ENCODE measurements at regions not wholly inside any gene's neighbourhood (a gene's known extent, or its start where the extent isn't known, plus 50 kb on each side); places are given as distances from the start of the nearest gene placed in this dataset.
"Not testable (repeated sequence)": the region's sequence is repeated elsewhere in the genome, so short reads cannot be mapped to it uniquely, and the experiment has no call there.

GRCh38 chr13:111437856-111438547 is 117.6 kb downstream of the TEX29 start:
- no peak overlapping the region for H3K4me3 ChIP-seq (ENCODE audit: low read length)
- DNase-seq (ENCODE audit: low read depth, low spot score), result no peak

DNA sequence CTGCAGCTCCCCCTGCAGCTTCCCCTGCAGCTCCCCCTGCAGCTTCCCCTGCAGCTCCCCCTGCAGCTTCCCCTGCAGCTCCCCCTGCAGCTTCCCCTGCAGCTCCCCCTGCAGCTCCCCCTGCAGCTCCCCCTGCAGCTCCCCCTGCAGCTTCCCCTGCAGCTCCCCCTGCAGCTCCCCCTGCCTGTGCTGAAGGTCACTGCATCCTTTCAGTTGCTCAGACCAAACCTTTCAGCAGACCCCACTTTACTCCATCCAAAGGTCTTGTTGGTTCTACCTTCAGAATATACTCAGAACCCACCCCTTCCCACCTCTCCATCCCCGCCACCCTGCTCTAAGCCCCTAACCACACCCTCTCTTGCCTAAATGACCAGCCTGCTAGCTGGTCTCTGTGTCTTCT is 120.0 kb downstream of the TEX29 start:
- not testable (repeated sequence) for H3K4me3 ChIP-seq (ENCODE audit: low read length); DNase-seq (ENCODE audit: low read depth, low spot score)

DNA sequence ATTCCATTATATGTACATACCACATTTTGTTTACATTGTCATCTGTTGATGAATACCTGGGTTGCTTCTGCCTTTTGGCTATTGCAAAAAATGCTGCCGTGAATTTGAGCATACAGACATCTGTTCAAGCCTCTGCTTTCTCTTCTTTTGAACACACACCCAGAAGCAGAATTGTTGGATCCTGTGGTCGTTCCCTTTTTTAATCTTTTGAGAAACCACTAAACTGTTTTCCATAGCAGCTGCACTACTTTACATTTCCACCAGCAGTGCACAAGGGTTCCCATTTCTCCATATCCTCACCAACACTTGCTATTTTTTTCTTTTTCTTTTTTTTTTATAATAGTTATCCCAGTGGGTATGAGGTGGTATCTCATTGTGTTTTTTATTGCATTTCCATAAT is 123.5 kb downstream of the TEX29 start:
- peak; percentile 86 for DNase-seq (ENCODE audit: low read depth, low spot score)
- H3K4me3 ChIP-seq (ENCODE audit: low read length), result no peak overlapping the region

GRCh38 chr13:111448504-111448903 is 128.1 kb downstream of the TEX29 start:
- H3K4me3 ChIP-seq (ENCODE audit: low read length), result no peak overlapping the region

DNA sequence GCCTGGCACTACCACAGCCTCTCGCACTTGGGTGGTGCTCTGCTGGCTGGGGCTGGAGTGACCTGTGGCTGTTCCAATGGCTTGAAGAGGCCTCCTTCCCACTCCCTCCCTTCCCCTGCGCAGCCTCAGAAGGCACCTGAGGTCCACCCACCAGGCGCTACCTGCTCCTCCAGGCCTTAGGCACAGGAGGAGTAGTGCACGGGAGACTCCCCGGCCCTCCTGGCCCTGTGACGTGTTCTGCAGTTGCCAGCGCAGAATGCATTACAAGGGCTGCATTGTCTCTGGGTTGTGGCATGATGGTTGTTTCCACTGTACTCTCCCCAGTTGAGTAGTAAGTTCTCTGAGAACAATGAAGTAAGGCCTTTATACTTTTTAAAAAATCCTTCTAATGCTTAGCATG is 128.6 kb downstream of the TEX29 start:
- no peak for DNase-seq (ENCODE audit: low read depth, low spot score)
- H3K4me3 ChIP-seq (ENCODE audit: low read length), result no peak overlapping the region

More at GRCh38 chr13:111448504-111448903, 128.1 kb downstream of the TEX29 start:
- no peak for DNase-seq (ENCODE audit: low read depth, low spot score)

DNA sequence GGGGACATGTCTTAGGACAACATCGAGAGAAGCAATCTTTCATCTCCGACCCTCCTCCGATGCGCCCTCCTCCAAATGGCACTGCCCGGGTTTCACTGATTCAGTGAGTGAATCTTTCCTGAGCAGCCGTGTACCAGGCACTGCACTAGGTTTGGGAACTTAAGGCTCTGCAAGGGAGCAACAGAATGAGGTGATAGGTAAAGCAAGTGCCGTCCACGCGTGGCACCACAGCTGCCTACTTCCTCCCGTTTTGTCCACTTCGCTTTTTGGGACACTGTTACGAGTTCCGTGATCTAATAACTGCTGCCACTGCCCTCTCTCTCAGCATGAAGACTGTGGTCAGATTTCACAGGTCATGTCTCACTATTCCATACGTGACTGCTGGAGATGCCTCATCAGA is 131.0 kb downstream of the TEX29 start:
- no peak overlapping the region for H3K4me3 ChIP-seq (ENCODE audit: low read length)
- DNase-seq (ENCODE audit: low read depth, low spot score), result no peak

DNA sequence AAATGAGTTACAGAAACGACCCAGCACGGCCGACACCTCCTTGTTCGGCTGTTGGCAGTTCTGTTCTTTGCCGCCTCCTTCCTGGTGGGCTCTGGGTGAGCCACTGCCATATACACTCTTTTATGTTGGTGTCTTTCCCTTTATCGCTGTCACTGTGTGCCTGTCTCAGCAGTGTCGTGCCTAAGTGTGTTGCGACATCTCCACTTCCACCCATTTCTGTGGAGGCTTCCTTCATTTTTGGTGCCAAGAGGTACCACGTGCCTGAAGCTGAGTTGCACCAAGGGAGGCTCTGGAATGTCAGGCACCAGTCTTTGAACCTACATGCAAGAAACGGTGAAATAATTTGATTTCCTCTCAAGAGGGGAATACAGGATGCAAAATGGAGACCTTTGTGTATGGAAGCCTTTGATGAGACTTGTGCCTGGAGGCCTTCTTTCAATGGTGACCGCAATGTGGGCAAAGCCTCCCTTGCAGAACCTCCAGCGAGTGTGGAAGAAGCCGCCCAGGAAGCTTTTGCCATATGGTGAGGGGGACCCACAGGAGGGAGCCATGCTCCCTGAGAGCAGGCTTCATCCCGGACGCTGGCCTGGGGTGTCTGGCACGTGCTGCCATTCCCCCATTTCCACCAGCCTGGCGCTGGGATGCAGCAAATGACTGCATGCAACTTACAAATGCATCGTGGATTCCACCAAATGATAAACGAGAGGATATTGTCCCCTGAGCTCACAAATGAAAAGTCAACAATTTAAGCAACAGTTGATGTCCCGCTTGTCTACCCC is 136.2 kb downstream of the TEX29 start:
- no peak overlapping the region for H3K4me3 ChIP-seq (ENCODE audit: low read length)
- DNase-seq (ENCODE audit: low read depth, low spot score), result no peak

DNA sequence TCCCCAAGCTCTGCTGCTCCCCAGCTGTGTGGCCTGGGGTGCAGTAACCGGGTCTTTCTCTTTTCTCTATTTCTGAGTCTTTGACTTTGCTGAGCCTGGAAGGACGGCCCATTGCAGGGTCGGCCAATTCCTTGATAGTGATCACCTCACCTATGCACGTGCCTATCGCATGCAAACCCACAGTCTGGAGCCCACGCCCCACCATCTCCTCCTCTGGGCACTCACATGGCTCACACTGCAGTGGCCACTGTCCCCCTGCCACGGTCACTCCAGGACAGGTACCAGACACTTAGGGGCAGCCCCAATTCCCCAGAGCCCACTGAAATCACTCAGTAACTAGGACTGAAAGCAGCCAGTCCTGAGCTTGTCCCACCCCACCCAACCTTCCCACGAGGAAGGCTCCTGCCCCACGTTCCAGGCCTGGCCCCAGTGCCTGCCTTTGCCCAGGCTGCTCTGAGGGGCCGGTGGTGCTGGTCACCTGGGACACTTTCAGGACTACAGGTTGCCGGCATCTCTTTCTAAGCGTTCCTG is 137.6 kb downstream of the TEX29 start:
- no peak for DNase-seq (ENCODE audit: low read depth, low spot score)
- H3K4me3 ChIP-seq (ENCODE audit: low read length), result no peak overlapping the region

- H3K4me3 ChIP-seq (ENCODE audit: low read length), result no peak overlapping the region
- DNase-seq (ENCODE audit: low read depth, low spot score), result peak; percentile 45
Measured at GRCh38 chr13:111458739-111459138, 138.3 kb downstream of the TEX29 start.

DNA sequence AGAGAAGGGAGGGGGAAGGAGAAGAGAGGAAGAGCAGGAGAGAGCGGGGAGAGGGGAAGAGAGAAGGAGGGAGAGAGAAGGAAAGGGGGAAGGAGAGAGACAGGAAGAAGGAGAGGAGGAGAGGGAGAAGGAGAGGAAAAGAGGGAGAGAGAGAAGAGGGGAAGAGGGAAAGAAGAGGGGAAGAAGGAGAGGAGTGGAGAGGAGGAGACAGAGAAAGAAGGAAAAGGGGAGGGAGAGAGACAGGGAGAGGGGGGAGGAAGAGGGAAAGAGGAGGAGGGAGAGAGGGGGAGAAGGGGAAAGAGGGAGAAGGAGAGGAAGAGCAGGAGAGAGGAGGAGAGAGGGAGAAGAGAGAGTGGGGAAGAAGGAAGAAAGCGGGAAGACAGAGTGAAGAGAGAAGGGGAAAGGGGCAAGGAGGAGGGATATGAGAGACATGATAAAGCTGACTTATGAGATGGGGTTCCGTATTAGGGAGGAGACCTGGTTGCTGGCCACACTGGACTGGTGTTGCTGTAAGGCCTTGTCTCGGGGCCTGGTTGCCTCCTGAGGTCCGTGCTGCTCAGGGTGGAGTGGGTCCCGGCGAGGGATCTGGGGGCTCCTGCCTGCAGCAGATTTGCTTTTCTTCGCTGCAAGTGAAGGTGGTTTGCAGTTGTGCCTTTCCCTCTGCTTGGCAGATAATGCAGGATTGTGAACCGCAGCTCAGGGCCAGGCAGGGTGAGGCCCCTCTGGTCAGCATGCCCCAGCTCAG is 139.5 kb downstream of the TEX29 start:
- H3K4me3 ChIP-seq (ENCODE audit: low read length), result no peak overlapping the region
- no peak for DNase-seq (ENCODE audit: low read depth, low spot score)

DNA sequence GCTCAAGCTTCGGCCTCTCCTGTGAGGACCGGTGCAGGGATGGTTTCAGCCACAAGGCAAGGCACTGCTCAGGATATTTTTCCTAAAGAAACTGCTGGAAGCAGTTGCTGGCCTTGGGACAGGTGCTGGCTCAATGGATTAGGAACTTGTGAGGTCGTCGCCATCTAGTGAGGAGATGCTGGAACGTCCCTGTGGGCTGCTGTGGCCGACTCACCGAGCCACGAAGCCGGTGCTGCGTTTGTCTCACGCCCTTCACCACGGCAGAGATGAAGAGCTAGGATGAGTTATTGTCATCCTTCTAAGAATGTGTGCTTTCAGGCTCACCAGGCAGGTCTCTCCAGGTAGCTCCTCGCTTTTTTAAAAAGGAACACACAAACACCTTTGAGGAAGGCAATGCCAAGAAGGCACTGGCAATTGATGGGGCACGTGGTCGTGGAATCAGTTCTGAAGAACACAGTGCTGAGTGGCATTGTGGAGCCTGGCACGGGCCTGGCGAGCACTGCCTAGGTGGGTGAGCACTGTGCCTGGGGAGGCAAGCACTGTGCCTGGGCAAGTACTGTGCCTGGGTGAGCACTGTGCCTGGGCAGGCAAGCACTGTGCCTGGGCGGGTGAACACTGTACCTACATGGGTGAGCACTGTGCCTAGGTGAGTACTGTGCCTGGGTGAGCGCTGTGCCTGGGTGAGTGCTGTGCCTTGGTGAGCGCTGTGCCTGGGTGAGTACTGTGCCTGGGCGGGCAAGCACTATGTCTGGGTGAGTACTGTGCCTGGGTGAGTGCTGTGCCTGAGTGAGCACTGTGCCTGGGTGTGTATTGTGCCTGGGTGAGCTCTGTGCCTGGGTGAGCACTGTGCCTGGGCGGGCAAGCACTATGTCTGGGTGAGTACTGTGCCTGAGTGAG is 140.4 kb downstream of the TEX29 start:
- H3K4me3 ChIP-seq (ENCODE audit: low read length), result no peak overlapping the region
- peak; percentile 37 for DNase-seq (ENCODE audit: low read depth, low spot score)

DNA sequence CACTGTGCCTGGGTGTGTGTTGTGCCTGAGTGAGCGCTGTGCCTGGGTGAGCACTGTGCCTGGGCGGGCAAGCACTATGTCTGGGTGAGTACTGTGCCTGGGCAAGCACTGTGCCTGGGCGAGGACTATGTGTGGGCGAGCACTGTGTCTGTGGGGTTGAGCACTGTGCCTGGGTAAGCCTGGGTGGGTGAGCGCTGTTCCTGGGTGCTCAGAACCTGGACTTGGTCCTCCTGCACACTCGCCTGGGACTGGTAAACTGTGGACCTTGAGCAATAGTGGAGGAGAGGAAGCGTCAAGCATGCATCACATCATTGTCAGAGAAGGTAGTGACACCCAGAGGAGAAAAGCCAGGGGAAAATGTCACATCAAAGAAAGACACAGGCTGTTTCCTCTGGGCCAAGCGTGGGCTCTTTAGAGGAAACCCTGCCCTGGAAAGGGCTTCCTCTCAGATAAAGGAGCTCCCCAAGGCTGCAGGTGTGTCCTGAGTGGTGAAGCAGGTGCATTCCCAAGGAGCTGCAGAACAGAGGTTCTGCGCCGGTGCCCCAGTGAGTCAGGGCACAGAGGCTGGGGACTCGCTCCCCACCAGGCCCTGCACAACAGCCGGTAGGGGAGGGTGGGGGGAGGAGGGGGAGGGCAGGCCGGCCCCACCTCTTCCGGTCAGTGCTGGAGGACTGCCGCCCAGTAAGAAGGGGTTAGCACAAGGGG is 141.2 kb downstream of the TEX29 start:
- DNase-seq (ENCODE audit: low read depth, low spot score), result peak; percentile 66
- no peak overlapping the region for H3K4me3 ChIP-seq (ENCODE audit: low read length)

DNA sequence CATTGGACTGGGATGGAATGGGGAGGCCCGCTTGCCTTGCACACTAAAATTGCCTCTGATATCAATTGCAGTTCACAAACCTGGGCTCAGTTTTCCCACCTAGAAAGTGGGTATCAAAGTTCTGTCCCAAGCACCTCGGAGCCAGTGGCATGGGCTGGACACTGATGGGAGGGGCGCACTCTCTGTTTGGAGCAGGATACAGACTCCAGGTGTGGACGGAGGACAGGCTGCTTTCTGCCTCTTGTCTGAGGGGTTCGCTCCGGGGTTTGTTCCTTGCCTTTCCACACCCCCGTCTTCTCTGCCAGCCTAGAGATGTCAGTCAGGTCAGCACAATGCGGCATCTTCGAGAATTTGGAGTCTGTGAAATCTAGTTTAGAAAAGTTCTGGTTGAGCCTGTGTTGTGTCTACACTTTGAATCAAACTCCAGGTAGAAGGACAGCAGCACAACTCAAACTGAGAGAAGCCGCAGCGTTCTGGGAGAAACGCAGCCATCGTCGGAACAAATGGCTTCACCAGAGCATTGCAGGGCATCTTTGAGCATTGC is 141.9 kb downstream of the TEX29 start:
- no peak for DNase-seq (ENCODE audit: low read depth, low spot score)
- H3K4me3 ChIP-seq (ENCODE audit: low read length), result no peak overlapping the region

- H3K4me3 ChIP-seq (ENCODE audit: low read length), result no peak overlapping the region
- no peak for DNase-seq (ENCODE audit: low read depth, low spot score)
Measured at GRCh38 chr13:111462944-111463343, 142.5 kb downstream of the TEX29 start.

- DNase-seq (ENCODE audit: low read depth, low spot score), result no peak
- H3K4me3 ChIP-seq (ENCODE audit: low read length), result no peak overlapping the region
Measured at GRCh38 chr13:111467111-111467890, 146.9 kb downstream of the TEX29 start.

GRCh38 chr13:111468037-111468959 is 147.9 kb downstream of the TEX29 start:
- DNase-seq (ENCODE audit: low read depth, low spot score), result no peak
- H3K4me3 ChIP-seq (ENCODE audit: low read length), result no peak overlapping the region
